GM21737 (cell line): ENCODE measurements at regions not wholly inside any gene's neighbourhood (a gene's known extent, or its start where the extent isn't known, plus 50 kb on each side); places are given as distances from the start of the nearest gene placed in this dataset.

Experiments used
- ATAC-seq: cut with Tn5 transposase; IDR thresholded peaks from one replicate; pipeline ENCODE4 v1.9.1; 2021; ENCODE audit warnings: mild to moderate bottlenecking, moderate library complexity; ENCODE audit not compliant: unreplicated experiment

DNA sequence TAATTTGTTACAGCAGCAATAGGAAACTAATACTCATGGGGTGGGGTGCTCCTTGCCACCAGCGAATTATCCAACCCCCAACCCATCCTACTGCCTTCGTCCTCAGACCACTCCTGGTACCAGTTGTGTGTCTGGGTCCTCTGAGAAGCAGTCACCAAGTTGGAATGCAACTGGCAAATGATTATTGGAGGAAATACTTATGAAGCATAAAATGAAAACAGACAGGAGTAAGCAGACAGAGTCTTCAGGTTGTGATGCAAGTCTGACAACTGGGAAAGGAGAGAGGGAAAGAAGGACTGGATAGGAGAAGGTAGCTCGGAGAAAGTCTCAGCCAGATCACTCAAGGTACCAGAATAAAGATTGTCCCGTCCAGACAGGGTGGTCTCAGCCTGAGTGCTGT is 181.1 kb upstream of the ARID2 start:
- ATAC-seq, result no peak

DNA sequence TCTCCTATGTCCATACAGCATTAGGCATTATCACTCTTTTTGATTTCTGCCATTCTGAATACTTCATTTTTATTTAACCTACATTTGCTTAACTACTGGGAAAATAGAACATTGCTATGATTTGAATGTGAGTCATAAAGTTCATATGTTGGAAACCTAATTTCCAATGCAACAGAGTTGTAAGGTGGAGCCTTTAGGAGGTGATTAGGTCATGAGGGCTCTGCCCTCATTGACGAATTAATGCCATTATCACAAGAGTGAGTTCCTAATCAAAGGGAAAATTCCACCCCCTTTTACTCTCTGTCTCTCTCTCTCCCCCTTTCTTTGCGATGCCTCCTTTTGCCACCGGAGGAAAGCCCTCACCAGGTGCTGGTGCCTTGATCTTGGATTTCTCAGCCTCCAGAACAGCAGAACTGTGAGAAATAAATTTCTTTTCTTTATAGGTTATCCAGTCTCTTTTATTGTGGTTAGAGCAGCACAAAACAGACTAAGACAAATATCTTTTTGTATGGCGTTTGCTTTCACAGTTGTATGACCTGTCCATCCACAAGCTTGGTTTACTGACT is 180.1 kb upstream of the ARID2 start:
- ATAC-seq, result no peak

DNA sequence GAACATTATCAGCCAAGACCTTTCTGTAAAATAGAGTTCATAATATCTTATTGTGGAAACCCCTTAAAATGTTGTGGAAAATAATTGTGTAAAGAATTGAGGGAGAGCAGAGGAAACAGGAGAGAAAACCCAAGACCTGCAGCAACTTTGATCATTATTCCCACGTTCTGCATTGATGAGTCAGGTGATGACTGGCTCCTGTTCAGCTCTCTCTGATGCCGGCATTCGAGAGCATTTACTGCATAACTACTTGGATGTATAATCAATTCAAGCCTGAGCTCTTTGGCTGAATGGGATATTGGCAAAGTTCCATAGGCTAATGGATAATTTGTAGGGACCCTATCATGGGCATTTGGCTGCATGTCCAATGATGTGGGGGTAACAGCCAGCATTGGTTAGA is 176.3 kb upstream of the ARID2 start:
- no peak for ATAC-seq

DNA sequence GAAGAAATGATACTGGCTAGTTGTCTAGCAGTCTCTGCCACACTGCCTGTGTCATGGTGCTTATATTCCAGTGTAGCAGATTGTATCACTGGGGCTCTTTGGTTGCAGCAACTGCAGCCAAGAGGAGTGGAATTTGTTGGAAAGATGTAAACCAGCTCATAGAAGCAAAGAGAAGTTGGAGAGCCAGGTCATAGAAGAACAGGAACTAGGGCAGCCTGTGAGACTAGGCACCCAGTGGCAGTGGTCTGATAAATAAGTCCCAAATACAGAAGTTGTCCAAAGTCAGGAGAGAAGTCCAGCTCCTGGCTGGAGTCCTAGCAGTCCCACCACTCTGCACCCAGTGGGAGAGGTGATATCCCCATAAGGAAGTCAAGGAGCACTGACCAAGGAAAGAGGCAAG is 172.5 kb upstream of the ARID2 start:
- ATAC-seq, result no peak

DNA sequence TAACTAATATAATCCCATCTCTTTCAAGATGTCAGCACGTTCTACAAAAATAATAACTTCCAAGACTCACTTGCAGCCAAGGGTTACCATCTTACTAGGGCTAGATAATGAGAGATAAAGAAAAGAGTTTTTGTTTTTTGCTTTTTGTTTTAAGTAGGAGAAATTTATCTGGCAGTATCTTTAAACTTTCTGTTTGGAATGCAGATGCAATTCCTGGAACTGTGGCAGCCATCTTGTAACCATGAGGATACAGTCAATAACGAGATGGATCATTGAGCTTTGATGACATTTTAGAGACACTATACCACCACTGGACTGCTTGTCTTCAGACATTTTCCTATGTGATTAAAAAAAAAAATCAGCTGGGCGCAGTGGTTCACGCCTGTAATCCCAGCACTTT is 171.2 kb upstream of the ARID2 start:
- ATAC-seq, result no peak

DNA sequence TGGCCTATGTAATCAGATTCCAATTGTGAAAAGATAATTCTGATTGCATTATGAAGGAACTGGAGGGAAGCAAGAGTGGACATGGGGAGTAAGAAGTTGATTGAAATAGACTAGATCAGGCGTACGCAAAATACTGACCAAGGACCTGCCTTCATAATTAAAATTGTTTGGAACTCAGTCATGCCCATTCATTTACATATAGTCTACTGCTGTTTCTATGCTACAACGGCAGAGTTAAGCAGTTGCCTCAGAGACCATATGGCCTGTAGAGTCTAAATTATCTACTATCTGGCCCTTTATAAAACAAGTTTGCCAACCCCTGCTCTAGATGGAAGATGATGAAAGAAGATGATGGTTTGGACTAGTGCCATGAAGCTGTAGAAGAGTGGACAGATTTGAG is 170.0 kb upstream of the ARID2 start:
- no peak for ATAC-seq

DNA sequence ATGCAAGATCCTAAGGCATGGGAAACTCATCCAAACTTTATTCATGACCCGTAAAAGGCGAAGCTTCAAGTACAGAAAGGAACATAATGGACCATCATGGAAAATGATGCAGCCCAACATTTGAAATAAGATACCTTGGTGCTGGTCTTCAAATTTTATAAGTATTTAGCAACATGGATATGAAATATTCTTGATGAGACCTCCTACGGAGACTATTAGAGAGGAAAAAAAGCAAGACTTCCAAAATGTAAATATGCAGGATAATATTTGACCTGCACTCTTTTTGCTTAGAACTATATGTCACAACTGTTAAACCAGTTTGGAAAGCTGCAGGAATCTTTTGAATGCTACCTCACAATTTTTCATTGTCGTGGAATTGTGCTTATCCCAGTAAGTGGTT is 168.8 kb upstream of the ARID2 start:
- no peak for ATAC-seq

DNA sequence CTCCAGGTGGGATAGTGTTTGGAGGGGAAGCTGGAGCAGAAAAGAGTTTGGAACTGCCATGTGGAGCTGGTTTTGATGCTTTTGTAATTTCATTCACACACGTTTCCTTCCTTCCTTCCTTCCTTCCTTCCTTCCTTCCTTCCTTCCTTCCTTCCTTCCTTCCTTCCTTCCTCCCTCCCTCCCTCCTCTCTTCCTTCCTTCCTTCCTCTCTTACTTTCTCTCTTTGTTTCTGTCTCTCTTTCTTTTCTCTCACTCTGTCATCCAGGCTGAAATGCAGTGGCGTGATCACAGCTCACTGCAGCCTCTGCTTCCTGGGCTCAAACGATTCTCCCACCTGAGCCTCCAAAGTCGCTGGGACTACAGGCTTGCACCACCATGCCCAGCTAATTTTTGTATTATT is 168.0 kb upstream of the ARID2 start:
- no peak for ATAC-seq

DNA sequence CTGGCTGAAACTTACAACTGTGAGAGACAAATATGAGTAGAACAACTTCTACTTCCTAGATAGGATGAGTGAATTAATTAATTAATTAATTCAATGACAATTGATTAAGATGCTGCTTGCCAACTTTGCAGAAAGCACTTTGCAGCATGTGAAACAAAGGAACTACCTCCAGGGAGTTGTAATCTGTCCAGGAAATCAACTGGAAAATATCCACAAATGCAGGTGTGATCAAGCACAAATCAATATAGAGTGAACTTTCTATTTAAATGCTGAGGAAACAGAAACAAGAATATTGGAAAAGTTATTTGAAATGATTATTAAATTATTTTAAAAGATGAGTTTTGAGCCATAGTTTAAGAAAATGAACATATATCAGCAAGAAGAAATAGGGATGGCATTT is 163.9 kb upstream of the ARID2 start:
- ATAC-seq, result no peak

DNA sequence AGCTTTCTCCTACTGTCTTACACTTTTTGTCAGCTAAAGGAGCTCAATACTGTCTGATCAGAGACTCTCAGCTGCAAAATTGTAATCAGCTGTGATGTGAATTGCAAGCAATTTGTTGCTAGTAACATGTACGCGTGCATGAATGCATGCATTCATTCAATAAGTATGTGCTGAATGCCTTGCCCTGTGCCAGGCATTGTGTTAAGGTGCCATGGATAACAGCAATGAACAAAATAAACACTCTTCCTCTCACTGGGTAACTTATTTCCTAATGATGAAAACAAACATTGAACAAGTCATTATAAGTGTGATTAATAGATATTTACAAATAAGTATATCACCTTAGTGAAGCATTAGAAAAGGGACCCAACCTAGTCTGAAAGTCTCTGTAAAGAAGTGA is 163.2 kb upstream of the ARID2 start:
- no peak for ATAC-seq

DNA sequence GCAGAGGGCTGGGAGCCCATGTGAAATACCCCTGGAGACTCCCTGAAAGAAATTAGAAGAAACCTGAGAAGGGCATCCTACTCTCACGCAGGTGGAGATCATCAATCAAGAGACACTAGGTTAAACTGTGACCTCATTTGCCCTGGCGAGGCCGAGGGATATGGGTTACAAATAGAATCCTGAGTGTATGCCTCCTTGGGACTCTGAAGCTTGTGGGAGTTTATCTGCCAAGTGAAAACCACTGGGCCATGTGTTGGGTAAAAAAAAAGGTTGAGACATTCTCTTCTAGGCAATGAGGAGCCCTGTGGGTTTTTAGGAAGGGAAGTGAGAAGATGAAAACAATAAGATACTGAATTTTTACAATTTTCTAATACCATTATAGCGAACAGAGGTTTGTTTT is 160.7 kb upstream of the ARID2 start:
- no peak for ATAC-seq

DNA sequence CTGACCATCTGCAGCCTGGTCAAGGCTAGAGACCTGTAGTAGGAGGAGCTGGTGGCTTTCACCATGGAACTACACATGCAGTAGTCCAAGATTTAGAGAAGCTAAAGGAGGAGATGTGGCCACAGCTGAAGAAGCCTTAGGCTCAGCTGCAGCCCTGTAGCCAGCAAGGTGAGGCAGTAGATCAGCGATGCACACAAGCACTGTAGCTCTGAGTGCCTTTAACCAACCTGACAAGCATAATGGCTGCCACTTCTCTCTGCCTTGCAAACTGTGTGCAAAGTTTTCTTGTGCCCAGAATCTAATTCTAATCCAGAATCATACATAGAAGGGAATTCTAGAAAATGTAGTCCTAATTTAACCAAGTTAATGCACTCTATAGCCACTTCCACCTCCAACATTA is 159.0 kb upstream of the ARID2 start:
- no peak for ATAC-seq

DNA sequence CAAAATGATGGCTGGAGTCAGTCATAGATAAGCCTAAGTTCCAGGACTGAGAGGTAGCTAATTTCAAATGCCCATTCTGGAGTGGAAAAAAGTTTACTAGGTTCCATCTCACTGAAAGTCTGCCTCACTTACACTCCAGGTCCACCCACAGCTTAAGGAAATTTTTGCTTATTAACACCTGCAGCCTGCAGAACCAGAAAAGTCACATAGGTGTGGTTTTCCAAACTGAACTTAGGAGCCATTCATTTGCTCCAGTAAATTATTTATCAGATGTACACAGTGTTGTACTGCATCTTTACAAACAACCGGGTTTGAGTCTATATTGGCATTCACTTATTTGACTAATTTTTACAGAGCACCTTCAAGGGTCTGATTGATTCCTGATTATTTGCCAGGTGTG is 157.4 kb upstream of the ARID2 start:
- ATAC-seq, result no peak

DNA sequence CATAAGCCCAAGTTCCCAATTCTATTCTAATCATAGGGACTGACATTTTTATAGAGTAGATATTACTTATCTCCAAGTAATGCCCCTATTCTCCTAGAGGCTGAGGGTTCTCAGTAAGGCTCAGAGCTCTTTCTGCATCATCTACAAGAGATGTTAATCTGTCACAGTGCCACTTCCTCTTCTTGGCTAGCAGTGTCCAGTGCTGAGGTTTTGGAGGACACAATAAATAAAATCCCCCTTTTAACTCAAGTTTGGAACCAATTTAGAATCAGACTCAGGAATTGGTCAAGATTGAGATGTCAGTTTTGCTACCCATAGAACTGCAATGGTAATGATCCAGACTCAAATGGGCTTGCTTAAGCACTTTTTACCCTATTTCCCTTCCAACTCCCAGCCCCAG is 154.1 kb upstream of the ARID2 start:
- ATAC-seq, result no peak

DNA sequence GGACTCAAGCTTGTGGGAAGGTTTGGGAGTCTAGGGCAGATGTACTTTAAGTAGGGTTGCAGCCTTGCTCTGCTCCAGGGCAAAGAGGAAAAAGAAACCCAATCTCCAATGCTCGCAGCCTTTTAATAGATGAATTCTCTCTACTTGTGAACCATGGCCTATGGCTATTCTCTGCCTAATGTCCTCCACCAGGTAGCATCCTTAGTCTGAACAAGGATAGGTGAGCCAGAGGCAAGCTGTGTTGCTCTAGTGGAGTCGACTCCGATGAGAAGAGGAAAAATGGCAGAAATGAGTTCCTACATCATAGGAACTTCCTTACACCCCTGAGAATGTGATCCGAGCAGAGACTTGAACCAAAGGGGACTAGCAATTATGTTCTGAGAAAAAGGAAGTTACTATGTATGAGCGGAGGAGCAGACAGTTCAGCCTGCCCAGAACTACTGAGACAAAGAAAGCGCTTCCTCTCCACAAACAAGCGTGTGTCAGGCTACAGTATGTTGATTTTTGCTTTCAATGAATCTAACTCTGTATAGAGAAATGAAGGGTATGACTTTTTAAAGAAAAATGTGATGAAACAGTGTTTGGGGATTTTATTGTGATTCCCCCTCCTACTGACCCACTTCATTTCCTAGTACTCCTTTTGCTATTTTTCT is 153.6 kb upstream of the ARID2 start:
- ATAC-seq, result no peak

DNA sequence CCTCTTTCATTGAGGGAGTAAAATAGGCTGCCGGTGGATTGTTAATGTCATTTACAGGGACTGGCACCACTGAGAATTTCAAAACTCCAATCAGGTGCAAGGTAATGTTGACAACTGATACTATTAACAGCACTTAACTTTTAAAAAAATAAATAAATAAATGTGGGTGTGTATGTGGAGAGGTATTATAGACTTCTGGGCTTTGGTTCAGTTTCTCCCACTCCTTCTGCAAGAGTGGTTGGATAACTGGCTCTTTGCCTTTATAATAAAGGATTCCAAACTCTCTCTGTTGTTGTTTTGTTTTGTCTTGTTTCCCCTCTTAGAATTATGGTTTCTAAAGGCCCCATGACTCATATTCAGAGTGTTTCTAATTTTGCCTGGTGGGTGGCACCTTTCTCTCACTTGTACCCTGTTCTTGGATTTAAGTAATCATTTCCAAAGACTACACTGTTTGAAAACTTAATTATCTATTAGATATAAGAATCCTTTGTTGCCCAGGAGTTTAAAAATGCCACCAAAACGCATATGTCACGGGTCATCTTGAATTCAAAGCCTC is 151.6 kb upstream of the ARID2 start:
- ATAC-seq, result no peak

DNA sequence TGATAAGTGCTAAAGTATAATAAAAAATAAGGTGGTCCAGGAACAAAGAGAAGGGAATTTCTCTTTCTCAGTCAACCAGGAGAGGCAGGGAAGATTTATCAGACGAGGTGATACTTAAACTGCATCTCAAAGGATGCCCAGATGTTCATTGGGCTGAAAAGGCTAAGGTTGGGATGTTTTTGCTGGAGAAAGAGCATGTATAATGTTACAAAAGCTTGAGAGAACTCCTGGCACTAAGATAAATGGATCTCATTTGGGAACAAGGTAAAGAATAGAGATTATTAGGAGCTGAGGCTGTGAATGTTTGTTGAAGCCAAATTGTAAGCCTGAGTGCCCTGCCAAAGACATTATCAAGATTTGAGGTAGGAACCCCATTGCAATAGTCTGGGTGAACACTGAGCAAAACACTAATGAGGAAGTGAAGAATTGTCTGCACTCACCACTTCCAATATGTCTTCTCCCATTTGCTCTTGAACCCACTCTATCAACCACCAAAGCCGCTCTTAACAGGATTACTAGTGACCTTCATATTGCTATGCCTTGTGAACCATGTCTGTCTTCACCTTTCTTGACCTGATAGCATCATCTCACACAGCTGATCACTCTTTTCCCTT is 149.0 kb upstream of the ARID2 start:
- no peak for ATAC-seq

DNA sequence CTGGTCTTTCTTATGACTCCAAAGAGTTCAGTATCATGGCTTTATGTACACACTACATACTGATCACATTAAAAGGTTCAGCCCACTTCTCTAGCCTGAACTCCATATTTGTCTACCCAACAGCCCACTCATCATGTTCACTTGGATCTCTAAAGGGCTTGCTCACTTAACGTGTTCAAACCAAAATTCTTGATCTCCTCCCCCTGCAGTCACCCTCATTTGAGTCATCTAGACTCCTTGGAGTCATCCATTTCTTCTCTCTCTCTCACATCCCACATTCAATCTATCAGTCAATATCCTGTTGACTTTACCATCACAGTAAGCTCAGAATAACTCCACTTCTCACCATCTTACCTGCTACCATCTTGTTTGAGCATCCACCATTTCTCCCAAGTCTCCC is 148.4 kb upstream of the ARID2 start:
- ATAC-seq, result no peak

DNA sequence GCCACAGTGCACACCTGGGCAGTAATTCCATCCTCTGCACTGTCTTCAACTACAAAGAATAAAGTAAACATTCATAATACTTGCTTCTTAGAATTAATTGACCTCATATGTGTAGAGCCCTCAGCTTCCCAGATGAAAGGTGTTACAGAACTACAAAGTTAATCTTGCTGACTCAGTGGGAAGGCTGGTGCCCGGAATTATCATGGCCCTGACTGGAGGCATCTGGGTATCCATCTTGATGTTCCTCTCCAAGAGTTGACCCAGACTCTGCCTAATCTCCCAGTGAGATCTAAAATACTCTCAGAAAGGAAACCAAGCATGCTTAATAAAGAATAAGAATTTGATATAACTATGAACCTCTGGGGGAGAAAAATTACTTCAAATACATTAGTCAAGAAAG is 147.0 kb upstream of the ARID2 start:
- no peak for ATAC-seq

DNA sequence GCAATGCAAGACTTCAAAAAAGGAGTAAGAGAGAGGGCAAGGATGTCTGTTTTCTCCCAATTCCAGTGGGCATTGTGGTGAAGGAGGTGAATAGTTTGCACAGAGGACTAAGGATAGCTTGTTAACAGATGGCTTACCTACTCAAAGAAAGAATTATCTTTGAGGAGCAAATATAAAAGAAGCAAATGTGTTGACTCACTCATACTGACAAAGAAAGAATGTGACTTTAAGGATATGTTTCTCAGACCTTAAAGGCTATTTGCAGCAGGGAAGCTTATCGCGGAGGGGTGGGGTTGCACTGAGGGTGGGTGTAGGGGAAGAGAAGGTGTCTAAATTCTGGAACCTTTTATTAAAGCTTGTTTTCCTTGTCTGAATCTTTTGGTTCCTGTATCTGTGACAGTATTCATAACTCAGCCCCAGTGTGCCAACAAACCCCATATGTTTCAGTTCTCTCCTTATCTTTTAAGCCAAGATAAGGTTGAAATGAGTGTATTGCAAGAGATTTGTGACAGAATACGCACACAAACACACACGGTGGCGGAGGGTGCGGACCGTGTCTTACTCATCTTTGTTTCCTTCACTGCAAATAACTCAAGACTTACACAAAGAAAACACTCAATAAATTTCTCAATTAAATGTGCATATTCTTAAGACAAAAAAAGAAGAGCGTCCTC is 146.4 kb upstream of the ARID2 start:
- ATAC-seq, result no peak

DNA sequence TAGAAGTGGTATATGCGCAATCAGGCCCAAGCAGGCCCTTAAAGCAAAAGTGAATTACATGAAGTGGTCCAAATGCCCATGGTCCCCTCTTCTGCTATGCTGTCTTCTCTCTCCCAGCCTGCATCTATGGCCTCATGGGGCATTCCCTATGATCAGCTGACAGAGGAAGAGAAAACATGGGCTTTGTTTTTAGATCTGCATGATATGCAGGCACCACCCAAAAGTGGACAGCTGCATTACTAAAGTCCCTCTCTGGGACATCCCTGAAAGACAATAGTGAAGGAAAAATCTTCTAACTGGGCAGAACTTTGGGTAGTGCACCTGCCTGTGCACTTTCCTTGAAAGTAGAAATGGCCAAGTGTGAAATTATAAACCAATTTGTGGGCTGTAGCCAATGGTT is 145.2 kb upstream of the ARID2 start:
- no peak for ATAC-seq
